HepG2 (cell line): ENCODE measurements at regions not wholly inside any gene's neighbourhood (a gene's known extent, or its start where the extent isn't known, plus 50 kb on each side); places are given as distances from the start of the nearest gene placed in this dataset.

Source experiments
- ADNP ChIP-seq: sonication (generic); formaldehyde crosslinking; IDR thresholded peaks from 2 replicates; pipeline ENCODE4 v1.4.0; 2020; ENCODE audit warnings: missing genetic modification reagents
- CENPX ChIP-seq: sonication (generic); formaldehyde crosslinking; IDR thresholded peaks from 2 replicates; pipeline ENCODE4 v1.9.0; 2021; ENCODE audit warnings: mild to moderate bottlenecking, missing genetic modification reagents, moderate library complexity
- CREB1 ChIP-seq, 2 experiments: fragments of 450-650 bp in 1 of 2; IDR thresholded peaks; 2 replicates each; pipeline ENCODE4 v1.6.1; 2016 to 2017; ENCODE audit warnings: control low read depth in 1 of 2, mild to moderate bottlenecking in 1 of 2, missing compliant biosample characterization in 1 of 2, missing genetic modification characterization in 1 of 2
- FOXP1 ChIP-seq, 2 experiments: fragments of 450-650 bp in 1 of 2; IDR thresholded peaks; 2 replicates each; pipeline ENCODE4 v1.6.1; 2017 to 2018; ENCODE audit warnings: antibody characterized with exemption in 1 of 2
- GTF2F1 ChIP-seq: fragments of 150-350 bp; IDR thresholded peaks from 2 replicates; pipeline ENCODE4 v1.6.1; 2014; ENCODE audit warnings: low read length
- HOXA5 ChIP-seq: sonication (generic); formaldehyde crosslinking; IDR thresholded peaks from 2 replicates; pipeline ENCODE4 v1.4.0; 2020; ENCODE audit warnings: missing genetic modification reagents
- NR2F6 ChIP-seq, 2 experiments: IDR thresholded peaks; 2 replicates each; pipeline ENCODE4 v1.6.1; 2016; ENCODE audit warnings: antibody characterized with exemption in 1 of 2, mild to moderate bottlenecking in 1 of 2
- PAF1 ChIP-seq: IDR thresholded peaks from 2 replicates; pipeline ENCODE4 v1.6.1; 2016; ENCODE audit warnings: missing genetic modification reagents, missing compliant biosample characterization
- REL ChIP-seq: sonication (generic); formaldehyde crosslinking; conservative IDR thresholded peaks from 2 replicates; pipeline ENCODE4 v1.8.0; 2022; ENCODE audit warnings: mild to moderate bottlenecking, missing genetic modification reagents, moderate library complexity
- SAFB2 ChIP-seq: sonication (generic); formaldehyde crosslinking; IDR thresholded peaks from 2 replicates; pipeline ENCODE4 v1.5.1; 2020; ENCODE audit warnings: missing genetic modification reagents, low read depth, mild to moderate bottlenecking, borderline replicate concordance
- SCMH1 ChIP-seq: sonication (generic); formaldehyde crosslinking; IDR thresholded peaks from 2 replicates; pipeline ENCODE4 v1.9.0; 2021; ENCODE audit warnings: missing genetic modification reagents, mild to moderate bottlenecking, borderline replicate concordance
- SP140L ChIP-seq: sonication (generic); formaldehyde crosslinking; IDR thresholded peaks from 2 replicates; pipeline ENCODE4 v1.4.0; 2020; ENCODE audit warnings: missing genetic modification reagents, borderline replicate concordance
- ZNF17 ChIP-seq: sonication (generic); formaldehyde crosslinking; IDR thresholded peaks from 2 replicates; pipeline ENCODE4 v1.5.0; 2020; ENCODE audit warnings: mild to moderate bottlenecking, missing genetic modification reagents
- ZNF383 ChIP-seq: sonication (generic); formaldehyde crosslinking; IDR thresholded peaks from 2 replicates; pipeline ENCODE4 v1.4.0; 2020; ENCODE audit warnings: missing genetic modification reagents, mild to moderate bottlenecking, borderline replicate concordance
- ZNF552 ChIP-seq: sonication (generic); formaldehyde crosslinking; IDR thresholded peaks from 2 replicates; pipeline ENCODE4 v1.9.0; 2022; ENCODE audit warnings: missing genetic modification reagents, mild to moderate bottlenecking, borderline replicate concordance
- ZNF558 ChIP-seq: sonication (generic); formaldehyde crosslinking; IDR thresholded peaks from 2 replicates; pipeline ENCODE4 v1.9.0; 2022; ENCODE audit warnings: mild to moderate bottlenecking, missing genetic modification reagents, borderline replicate concordance
- ZNF780A ChIP-seq: sonication (generic); formaldehyde crosslinking; IDR thresholded peaks from 2 replicates; pipeline ENCODE4 v1.8.0; 2022; ENCODE audit warnings: mild to moderate bottlenecking, missing genetic modification reagents, moderate library complexity
- TF ChIP-seq, protein P1 (sequence below): sonication (generic); formaldehyde crosslinking; IDR thresholded peaks from 2 replicates; pipeline ENCODE4 v1.4.0; 2020; ENCODE audit warnings: missing genetic modification reagents, borderline replicate concordance
- TF ChIP-seq, protein P2 (sequence below): sonication (generic); formaldehyde crosslinking; IDR thresholded peaks from 2 replicates; pipeline ENCODE4 v1.4.0; 2020; ENCODE audit warnings: missing genetic modification reagents
- TF ChIP-seq, protein P3 (sequence below): sonication (generic); formaldehyde crosslinking; conservative IDR thresholded peaks from 2 replicates; pipeline ENCODE4 v1.8.0; 2022; ENCODE audit warnings: mild to moderate bottlenecking, moderate library complexity, missing genetic modification reagents
- TF ChIP-seq, protein P4 (sequence below): sonication (generic); formaldehyde crosslinking; conservative IDR thresholded peaks from 2 replicates; pipeline ENCODE4 v1.8.1; 2023; ENCODE audit warnings: missing genetic modification reagents
- TF ChIP-seq, protein P5 (sequence below), 2 experiments: fragments of 450-650 bp in 1 of 2; sonication (generic) in 1 of 2; formaldehyde crosslinking; IDR thresholded peaks; 2 replicates each; pipeline versions ENCODE4 v1.5.0 to v1.8.0; 2020 to 2022; ENCODE audit warnings: mild to moderate bottlenecking in 1 of 2, missing genetic modification reagents in 1 of 2

DNA sequence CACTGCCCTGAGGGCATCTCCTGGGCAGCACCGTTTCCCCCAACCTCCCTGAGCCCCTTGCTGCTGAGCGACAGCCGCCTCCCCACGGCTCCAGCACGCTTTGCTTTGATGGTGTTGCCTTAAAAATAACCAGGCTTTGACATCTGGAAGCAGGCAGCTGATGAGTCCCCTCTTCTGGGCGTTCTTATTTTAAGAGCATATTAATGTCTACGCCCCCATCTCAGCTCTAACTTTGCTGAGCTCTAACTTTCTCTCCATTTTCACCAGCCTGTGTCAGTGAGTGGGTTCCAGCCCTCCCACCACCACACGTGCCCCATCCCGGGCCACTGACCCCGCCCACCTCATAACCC lies 70.2 kb downstream of the ADRA2C start (continued):
- TF ChIP-seq, protein P1, sequence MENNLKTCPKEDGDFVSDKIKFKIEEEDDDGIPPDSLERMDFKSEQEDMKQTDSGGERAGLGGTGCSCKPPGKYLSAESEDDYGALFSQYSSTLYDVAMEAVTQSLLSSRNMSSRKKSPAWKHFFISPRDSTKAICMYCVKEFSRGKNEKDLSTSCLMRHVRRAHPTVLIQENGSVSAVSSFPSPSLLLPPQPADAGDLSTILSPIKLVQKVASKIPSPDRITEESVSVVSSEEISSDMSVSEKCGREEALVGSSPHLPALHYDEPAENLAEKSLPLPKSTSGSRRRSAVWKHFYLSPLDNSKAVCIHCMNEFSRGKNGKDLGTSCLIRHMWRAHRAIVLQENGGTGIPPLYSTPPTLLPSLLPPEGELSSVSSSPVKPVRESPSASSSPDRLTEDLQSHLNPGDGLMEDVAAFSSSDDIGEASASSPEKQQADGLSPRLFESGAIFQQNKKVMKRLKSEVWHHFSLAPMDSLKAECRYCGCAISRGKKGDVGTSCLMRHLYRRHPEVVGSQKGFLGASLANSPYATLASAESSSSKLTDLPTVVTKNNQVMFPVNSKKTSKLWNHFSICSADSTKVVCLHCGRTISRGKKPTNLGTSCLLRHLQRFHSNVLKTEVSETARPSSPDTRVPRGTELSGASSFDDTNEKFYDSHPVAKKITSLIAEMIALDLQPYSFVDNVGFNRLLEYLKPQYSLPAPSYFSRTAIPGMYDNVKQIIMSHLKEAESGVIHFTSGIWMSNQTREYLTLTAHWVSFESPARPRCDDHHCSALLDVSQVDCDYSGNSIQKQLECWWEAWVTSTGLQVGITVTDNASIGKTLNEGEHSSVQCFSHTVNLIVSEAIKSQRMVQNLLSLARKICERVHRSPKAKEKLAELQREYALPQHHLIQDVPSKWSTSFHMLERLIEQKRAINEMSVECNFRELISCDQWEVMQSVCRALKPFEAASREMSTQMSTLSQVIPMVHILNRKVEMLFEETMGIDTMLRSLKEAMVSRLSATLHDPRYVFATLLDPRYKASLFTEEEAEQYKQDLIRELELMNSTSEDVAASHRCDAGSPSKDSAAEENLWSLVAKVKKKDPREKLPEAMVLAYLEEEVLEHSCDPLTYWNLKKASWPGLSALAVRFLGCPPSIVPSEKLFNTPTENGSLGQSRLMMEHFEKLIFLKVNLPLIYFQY (CRISPR knock-in tag), result no peak
- TF ChIP-seq REL (CRISPR knock-in tag) (no peak), GTF2F1 (no peak), CENPX (CRISPR knock-in tag) (no peak), SCMH1 (CRISPR knock-in tag) (no peak), CREB1 (IDR thresholded peaks at IDR 0.05) (no peak), CREB1 (CRISPR knock-in tag; IDR thresholded peaks at IDR 0.05) (no peak), ZNF780A (CRISPR knock-in tag) (no peak), FOXP1 (IDR thresholded peaks at IDR 0.05) (no peak), FOXP1 (CRISPR knock-in tag; IDR thresholded peaks at IDR 0.05) (no peak), ZNF558 (no peak), NR2F6 (IDR thresholded peaks at IDR 0.05) (no peak), NR2F6 (CRISPR knock-in tag; IDR thresholded peaks at IDR 0.05) (no peak), HOXA5 (CRISPR knock-in tag) (0 out of 2 replicates have a peak, but pooled peaks have one; percentile 3), SP140L (CRISPR knock-in tag) (no peak), SAFB2 (CRISPR knock-in tag) (no peak), ZNF552 (CRISPR knock-in tag) (no peak), ZNF383 (CRISPR knock-in tag) (no peak), ADNP (CRISPR knock-in tag) (no peak), ZNF17 (CRISPR knock-in tag) (peak; percentile 52; the same call in 1 of the 2 replicates), PAF1 (CRISPR knock-in tag) (no peak)
- TF ChIP-seq, protein P2, sequence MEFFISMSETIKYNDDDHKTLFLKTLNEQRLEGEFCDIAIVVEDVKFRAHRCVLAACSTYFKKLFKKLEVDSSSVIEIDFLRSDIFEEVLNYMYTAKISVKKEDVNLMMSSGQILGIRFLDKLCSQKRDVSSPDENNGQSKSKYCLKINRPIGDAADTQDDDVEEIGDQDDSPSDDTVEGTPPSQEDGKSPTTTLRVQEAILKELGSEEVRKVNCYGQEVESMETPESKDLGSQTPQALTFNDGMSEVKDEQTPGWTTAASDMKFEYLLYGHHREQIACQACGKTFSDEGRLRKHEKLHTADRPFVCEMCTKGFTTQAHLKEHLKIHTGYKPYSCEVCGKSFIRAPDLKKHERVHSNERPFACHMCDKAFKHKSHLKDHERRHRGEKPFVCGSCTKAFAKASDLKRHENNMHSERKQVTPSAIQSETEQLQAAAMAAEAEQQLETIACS, result 0 out of 2 replicates have a peak, but pooled peaks have one; percentile 4
- TF ChIP-seq, protein P3, sequence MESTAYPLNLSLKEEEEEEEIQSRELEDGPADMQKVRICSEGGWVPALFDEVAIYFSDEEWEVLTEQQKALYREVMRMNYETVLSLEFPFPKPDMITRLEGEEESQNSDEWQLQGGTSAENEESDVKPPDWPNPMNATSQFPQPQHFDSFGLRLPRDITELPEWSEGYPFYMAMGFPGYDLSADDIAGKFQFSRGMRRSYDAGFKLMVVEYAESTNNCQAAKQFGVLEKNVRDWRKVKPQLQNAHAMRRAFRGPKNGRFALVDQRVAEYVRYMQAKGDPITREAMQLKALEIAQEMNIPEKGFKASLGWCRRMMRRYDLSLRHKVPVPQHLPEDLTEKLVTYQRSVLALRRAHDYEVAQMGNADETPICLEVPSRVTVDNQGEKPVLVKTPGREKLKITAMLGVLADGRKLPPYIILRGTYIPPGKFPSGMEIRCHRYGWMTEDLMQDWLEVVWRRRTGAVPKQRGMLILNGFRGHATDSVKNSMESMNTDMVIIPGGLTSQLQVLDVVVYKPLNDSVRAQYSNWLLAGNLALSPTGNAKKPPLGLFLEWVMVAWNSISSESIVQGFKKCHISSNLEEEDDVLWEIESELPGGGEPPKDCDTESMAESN (CRISPR knock-in tag), result no peak
- TF ChIP-seq, protein P4, sequence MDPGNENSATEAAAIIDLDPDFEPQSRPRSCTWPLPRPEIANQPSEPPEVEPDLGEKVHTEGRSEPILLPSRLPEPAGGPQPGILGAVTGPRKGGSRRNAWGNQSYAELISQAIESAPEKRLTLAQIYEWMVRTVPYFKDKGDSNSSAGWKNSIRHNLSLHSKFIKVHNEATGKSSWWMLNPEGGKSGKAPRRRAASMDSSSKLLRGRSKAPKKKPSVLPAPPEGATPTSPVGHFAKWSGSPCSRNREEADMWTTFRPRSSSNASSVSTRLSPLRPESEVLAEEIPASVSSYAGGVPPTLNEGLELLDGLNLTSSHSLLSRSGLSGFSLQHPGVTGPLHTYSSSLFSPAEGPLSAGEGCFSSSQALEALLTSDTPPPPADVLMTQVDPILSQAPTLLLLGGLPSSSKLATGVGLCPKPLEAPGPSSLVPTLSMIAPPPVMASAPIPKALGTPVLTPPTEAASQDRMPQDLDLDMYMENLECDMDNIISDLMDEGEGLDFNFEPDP (CRISPR knock-in tag), result no peak
- TF ChIP-seq, protein P5, sequence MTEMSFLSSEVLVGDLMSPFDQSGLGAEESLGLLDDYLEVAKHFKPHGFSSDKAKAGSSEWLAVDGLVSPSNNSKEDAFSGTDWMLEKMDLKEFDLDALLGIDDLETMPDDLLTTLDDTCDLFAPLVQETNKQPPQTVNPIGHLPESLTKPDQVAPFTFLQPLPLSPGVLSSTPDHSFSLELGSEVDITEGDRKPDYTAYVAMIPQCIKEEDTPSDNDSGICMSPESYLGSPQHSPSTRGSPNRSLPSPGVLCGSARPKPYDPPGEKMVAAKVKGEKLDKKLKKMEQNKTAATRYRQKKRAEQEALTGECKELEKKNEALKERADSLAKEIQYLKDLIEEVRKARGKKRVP (CRISPR knock-in tag; IDR thresholded peaks at IDR 0.05), result no peak
